GM13977 (cell line): ENCODE measurements at regions not wholly inside any gene's neighbourhood (a gene's known extent, or its start where the extent isn't known, plus 50 kb on each side); places are given as distances from the start of the nearest gene placed in this dataset.

Experiments used
- DNase-seq: peaks from one replicate; pipeline ENCODE4 v3.0.0; 2012; ENCODE audit warnings: low spot score
- CTCF ChIP-seq: IDR thresholded peaks from 2 replicates; pipeline ENCODE4 v1.5.1; 2012; ENCODE audit warnings: mild to moderate bottlenecking, control low read depth; ENCODE audit not compliant: insufficient read depth; ENCODE audit errors: extremely low read depth, missing control alignments
- in situ Hi-C: fragments of 300-500 bp; cut with MboI; formaldehyde crosslinking; loops from one replicate; pipeline ENCODE4 v1.12.0; 2022; ENCODE audit warnings: low sequenced_read_pairs, low pct_unique_long_range_greater_than_20kb, mixed read lengths, inconsistent platforms; ENCODE audit not compliant: unreplicated experiment

- TF ChIP-seq CTCF = no peak
- no peak for DNase-seq
- in situ Hi-C loops = loop anchor here (25.0 kb wide), 2 partner anchors 439 to 614 kb away; no protein-coding TSS in a partner anchor
Measured at GRCh38 chr13:48148454-48148853, 53.5 kb upstream of the MED4 start.

GRCh38 chr13:48146636-48147035 is 51.7 kb upstream of the MED4 start:
- no peak for DNase-seq
- no peak for TF ChIP-seq CTCF
- in situ Hi-C loops = loop anchor here (25.0 kb wide), 2 partner anchors 441 to 616 kb away; no protein-coding TSS in a partner anchor

DNA sequence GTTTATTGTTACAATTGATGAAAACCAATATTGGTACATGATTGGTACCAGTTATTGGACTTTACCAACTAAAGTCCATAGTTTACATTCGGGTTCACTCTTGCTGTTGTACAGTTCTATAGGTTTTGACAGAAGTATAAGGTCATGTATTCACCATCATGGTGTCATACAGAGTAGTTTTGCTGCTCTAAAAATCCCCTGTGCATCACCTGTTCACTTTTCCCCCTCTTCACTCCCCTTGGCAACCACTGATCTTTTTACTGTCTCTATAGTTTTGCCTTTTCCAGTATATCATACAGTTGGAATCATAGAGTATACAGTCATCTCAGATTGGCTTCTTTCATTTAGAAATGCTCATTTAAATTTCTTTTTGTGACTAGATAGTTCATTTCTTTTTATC is 51.2 kb upstream of the MED4 start:
- no peak for DNase-seq
- in situ Hi-C loops = loop anchor here (25.0 kb wide), 2 partner anchors 441 to 616 kb away; no protein-coding TSS in a partner anchor
- no peak for TF ChIP-seq CTCF
